WTC11 (cell line): ENCODE measurements at regions not wholly inside any gene's neighbourhood (a gene's known extent, or its start where the extent isn't known, plus 50 kb on each side); places are given as distances from the start of the nearest gene placed in this dataset.
A peak's percentile ranks its signal among the peaks of the same experiment; 100 is the strongest.

Source experiments
- ATAC-seq: fragments of 200-7000 bp; cut with Tn5 transposase; 2 replicates; pipeline ENCODE4 v1.10.0; 2021; ENCODE audit warnings: mild to moderate bottlenecking, moderate library complexity
- CTCF ChIA-PET: fragments of 300-600 bp; sonication (Branson Sonifier 250); formaldehyde crosslinking; loops from one replicate; lab custom pipeline; 2021; ENCODE audit warnings: antibody characterized with exemption; lab: Charles Lee
- POLR2A ChIA-PET: fragments of 350-600 bp; sonication (Branson Sonifier 250); formaldehyde crosslinking; loops from one replicate; lab custom pipeline; 2021; ENCODE audit warnings: antibody characterized with exemption; lab: Charles Lee
- DNase-seq: peaks from one replicate; pipeline ENCODE4 v3.0.0; 2021; ENCODE audit warnings: low spot score
- H3K27ac Mint-ChIP-seq: 2 replicates; pipeline ENCODE4 v1.8.0; 2021; ENCODE audit warnings: mixed read lengths
- H3K27me3 Mint-ChIP-seq: 2 replicates; pipeline ENCODE4 v1.8.0; 2021; ENCODE audit warnings: low read depth, mild to moderate bottlenecking, moderate library complexity, mixed read lengths
- H3K36me3 Mint-ChIP-seq: 2 replicates; pipeline ENCODE4 v1.8.0; 2021; ENCODE audit warnings: mixed read lengths
- H3K4me1 Mint-ChIP-seq: 2 replicates; pipeline ENCODE4 v1.8.0; 2022; ENCODE audit warnings: mixed read lengths
- H3K4me3 Mint-ChIP-seq: 2 replicates; pipeline ENCODE4 v1.8.0; 2021; ENCODE audit warnings: mild to moderate bottlenecking, moderate library complexity, mixed read lengths
- H3K9me3 Mint-ChIP-seq: 2 replicates; pipeline ENCODE4 v1.8.0; 2021; ENCODE audit warnings: mixed read lengths
- AFF4 ChIP-seq: sonication (generic); formaldehyde crosslinking; IDR thresholded peaks from 2 replicates; pipeline ENCODE4 v1.8.1; 2023; ENCODE audit warnings: mild to moderate bottlenecking, missing genetic modification reagents, borderline replicate concordance
- CTCF ChIP-seq: fragments of 200-600 bp; IDR thresholded peaks from 2 replicates; pipeline ENCODE4 v1.8.0; 2022; ENCODE audit warnings: antibody characterized with exemption
- GTF2I ChIP-seq: fragments of 250-450 bp; sonication (Bioruptor Pico); conservative IDR thresholded peaks from 2 replicates; pipeline ENCODE4 v1.4.0; 2021; ENCODE audit warnings: mild to moderate bottlenecking
- HMGA2 ChIP-seq: fragments of 250-450 bp; sonication (Bioruptor Pico); IDR thresholded peaks from 2 replicates; pipeline ENCODE4 v1.4.0; 2021; ENCODE audit warnings: mild to moderate bottlenecking, moderate library complexity
- NFYB ChIP-seq: sonication (generic); formaldehyde crosslinking; conservative IDR thresholded peaks from 2 replicates; pipeline ENCODE4 v1.8.0; 2022; ENCODE audit warnings: low read depth, missing genetic modification reagents
- NR2C2 ChIP-seq: sonication (generic); formaldehyde crosslinking; IDR thresholded peaks from 2 replicates; pipeline ENCODE4 v1.8.0; 2022; ENCODE audit warnings: mild to moderate bottlenecking, missing genetic modification reagents
- SP1 ChIP-seq: sonication (generic); formaldehyde crosslinking; conservative IDR thresholded peaks from 2 replicates; pipeline ENCODE4 v1.8.1; 2022; ENCODE audit warnings: missing genetic modification reagents
- ZBTB21 ChIP-seq: sonication (generic); formaldehyde crosslinking; IDR thresholded peaks from 2 replicates; pipeline ENCODE4 v1.8.1; 2023; ENCODE audit warnings: mild to moderate bottlenecking, missing genetic modification reagents, borderline replicate concordance
- ZNF317 ChIP-seq: sonication (generic); formaldehyde crosslinking; IDR thresholded peaks from 2 replicates; pipeline ENCODE4 v1.8.1; 2023; ENCODE audit warnings: low read depth, mild to moderate bottlenecking, moderate library complexity, missing genetic modification reagents, borderline replicate concordance
- ZNF416 ChIP-seq: fragments of 250-450 bp; sonication (Bioruptor Pico); IDR thresholded peaks from 2 replicates; pipeline ENCODE4 v1.9.0; 2021; ENCODE audit warnings: mild to moderate bottlenecking, inconsistent platforms
- ZNF423 ChIP-seq: fragments of 250-450 bp; sonication (Bioruptor Pico); IDR thresholded peaks from 2 replicates; pipeline ENCODE4 v2.1.2; 2022; ENCODE audit warnings: mild to moderate bottlenecking, moderate library complexity
- ZNF532 ChIP-seq: fragments of 250-450 bp; sonication (Bioruptor Pico); IDR thresholded peaks from 2 replicates; pipeline ENCODE4 v1.9.0; 2021; ENCODE audit warnings: mild to moderate bottlenecking, borderline replicate concordance
- ZNF671 ChIP-seq: fragments of 250-450 bp; sonication (Bioruptor Pico); IDR thresholded peaks from 2 replicates; pipeline ENCODE4 v1.8.0; 2021; ENCODE audit warnings: mild to moderate bottlenecking
- TF ChIP-seq, protein P1 (sequence below): sonication (generic); formaldehyde crosslinking; IDR thresholded peaks from 2 replicates; pipeline ENCODE4 v1.8.0; 2022; ENCODE audit warnings: mild to moderate bottlenecking, missing genetic modification reagents
- TF ChIP-seq, protein P2 (sequence below): fragments of 250-450 bp; sonication (Bioruptor Pico); IDR thresholded peaks from 2 replicates; pipeline ENCODE4 v1.8.0; 2021; ENCODE audit warnings: mild to moderate bottlenecking
- TF ChIP-seq, protein P3 (sequence below): sonication (generic); formaldehyde crosslinking; IDR thresholded peaks from 2 replicates; pipeline ENCODE4 v1.8.1; 2023; ENCODE audit warnings: mild to moderate bottlenecking, missing genetic modification reagents

DNA sequence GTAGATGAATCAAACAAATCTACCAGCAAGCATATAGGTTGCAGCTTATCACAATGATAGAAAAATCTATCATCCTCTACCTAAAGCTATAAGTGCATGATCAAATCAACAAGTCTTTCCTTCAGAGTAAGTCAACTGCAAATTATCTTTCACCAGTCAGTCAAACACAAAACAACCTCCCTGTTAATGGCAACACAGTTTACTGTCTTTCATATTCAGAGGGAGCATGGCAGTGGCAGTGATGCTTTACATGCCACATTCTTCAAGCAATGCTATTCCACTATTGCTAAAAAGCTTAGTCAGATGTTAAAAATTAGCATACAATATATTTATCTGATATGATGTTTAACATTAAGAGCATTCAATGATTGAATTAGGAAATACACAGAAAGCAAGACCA lies 245.1 kb upstream of the KLHL4 start:
- POLR2A ChIA-PET = no interaction called here
- ATAC-seq (no peak), DNase-seq (no peak)
- TF ChIP-seq ZNF671 (CRISPR knock-in tag) = no peak
- TF ChIP-seq ZNF532 = no peak
- TF ChIP-seq ZNF423 (CRISPR knock-in tag) = no peak
- TF ChIP-seq ZNF317 (CRISPR knock-in tag) = no peak
- no peak for TF ChIP-seq SP1 (CRISPR knock-in tag)
- no peak for TF ChIP-seq ZNF416
- no peak for TF ChIP-seq HMGA2 (CRISPR knock-in tag)
- TF ChIP-seq AFF4 (CRISPR knock-in tag) = no peak
- no peak for TF ChIP-seq GTF2I (CRISPR knock-in tag)
- TF ChIP-seq, protein P1, sequence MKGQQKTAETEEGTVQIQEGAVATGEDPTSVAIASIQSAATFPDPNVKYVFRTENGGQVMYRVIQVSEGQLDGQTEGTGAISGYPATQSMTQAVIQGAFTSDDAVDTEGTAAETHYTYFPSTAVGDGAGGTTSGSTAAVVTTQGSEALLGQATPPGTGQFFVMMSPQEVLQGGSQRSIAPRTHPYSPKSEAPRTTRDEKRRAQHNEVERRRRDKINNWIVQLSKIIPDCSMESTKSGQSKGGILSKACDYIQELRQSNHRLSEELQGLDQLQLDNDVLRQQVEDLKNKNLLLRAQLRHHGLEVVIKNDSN (CRISPR knock-in tag) = no peak
- TF ChIP-seq NR2C2 (CRISPR knock-in tag) = no peak
- TF ChIP-seq ZBTB21 (CRISPR knock-in tag) = no peak
- TF ChIP-seq NFYB (CRISPR knock-in tag) = no peak
- H3K9me3 Mint-ChIP-seq = no peaks in the 10 kb centered on the region
- H3K27me3 Mint-ChIP-seq = no peaks in the 10 kb centered on the region
- peaks cover 2% of the 10 kb centered on the region for H3K36me3 Mint-ChIP-seq
- peaks cover 17% of the 10 kb centered on the region for H3K4me1 Mint-ChIP-seq
- H3K27ac Mint-ChIP-seq = peak overlapping the region; percentile 58
- H3K4me3 Mint-ChIP-seq = no peak overlapping the region
- CTCF ChIA-PET = no interaction called here

DNA sequence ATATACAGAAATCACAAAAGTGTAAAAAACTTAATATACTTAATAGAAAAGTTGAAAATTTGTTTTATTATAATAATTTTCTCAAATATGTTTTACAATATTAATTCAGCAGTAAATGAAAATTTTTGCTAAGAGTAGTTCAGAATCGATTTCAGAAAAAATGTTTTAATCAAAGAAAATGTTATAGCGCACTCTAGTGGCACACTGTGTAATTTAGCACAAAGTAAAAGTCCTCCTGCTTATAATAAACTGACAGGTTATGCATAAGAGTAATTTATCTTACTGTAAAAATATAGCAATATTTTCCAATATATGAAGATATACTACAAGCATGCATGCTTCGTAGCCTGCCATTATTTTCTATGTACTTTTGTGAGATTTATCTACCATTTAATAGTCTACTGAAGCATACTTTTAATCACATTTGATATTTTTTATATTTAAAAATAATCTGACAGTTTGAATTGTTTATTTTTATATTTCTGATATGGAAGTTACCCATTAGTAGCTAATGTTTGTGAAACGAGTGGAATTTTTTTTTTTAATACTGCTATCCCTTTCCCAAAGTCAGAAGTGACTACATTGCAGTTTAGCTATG lies 217.9 kb upstream of the KLHL4 start:
- TF ChIP-seq, protein P2, sequence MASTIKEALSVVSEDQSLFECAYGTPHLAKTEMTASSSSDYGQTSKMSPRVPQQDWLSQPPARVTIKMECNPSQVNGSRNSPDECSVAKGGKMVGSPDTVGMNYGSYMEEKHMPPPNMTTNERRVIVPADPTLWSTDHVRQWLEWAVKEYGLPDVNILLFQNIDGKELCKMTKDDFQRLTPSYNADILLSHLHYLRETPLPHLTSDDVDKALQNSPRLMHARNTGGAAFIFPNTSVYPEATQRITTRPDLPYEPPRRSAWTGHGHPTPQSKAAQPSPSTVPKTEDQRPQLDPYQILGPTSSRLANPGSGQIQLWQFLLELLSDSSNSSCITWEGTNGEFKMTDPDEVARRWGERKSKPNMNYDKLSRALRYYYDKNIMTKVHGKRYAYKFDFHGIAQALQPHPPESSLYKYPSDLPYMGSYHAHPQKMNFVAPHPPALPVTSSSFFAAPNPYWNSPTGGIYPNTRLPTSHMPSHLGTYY (CRISPR knock-in tag) = no peak
- TF ChIP-seq SP1 (CRISPR knock-in tag) = no peak
- TF ChIP-seq ZNF423 (CRISPR knock-in tag) = no peak
- TF ChIP-seq CTCF = 0 out of 2 replicates have a peak, but pooled peaks have one; percentile 28
- TF ChIP-seq ZNF317 (CRISPR knock-in tag) = no peak
- TF ChIP-seq, protein P3, sequence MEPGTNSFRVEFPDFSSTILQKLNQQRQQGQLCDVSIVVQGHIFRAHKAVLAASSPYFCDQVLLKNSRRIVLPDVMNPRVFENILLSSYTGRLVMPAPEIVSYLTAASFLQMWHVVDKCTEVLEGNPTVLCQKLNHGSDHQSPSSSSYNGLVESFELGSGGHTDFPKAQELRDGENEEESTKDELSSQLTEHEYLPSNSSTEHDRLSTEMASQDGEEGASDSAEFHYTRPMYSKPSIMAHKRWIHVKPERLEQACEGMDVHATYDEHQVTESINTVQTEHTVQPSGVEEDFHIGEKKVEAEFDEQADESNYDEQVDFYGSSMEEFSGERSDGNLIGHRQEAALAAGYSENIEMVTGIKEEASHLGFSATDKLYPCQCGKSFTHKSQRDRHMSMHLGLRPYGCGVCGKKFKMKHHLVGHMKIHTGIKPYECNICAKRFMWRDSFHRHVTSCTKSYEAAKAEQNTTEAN (CRISPR knock-in tag) = no peak
- Mint-ChIP-seq H3K27me3 (no peaks in the 10 kb centered on the region), H3K36me3 (0 out of 2 replicates have a peak, but pooled peaks cover 2% of the 10 kb centered on the region), H3K4me3 (no peak overlapping the region), H3K9me3 (no peaks in the 10 kb centered on the region), H3K4me1 (peaks cover 7% of the 10 kb centered on the region), H3K27ac (no peak overlapping the region)
- DNase-seq (no peak), ATAC-seq (no peak)
- ChIA-PET CTCF (no interaction called here), POLR2A (no interaction called here)
